ENCODE measurements at regions not wholly inside any gene's neighbourhood (a gene's known extent, or its start where the extent isn't known, plus 50 kb on each side); places are given as distances from the start of the nearest gene placed in this dataset.

DNA sequence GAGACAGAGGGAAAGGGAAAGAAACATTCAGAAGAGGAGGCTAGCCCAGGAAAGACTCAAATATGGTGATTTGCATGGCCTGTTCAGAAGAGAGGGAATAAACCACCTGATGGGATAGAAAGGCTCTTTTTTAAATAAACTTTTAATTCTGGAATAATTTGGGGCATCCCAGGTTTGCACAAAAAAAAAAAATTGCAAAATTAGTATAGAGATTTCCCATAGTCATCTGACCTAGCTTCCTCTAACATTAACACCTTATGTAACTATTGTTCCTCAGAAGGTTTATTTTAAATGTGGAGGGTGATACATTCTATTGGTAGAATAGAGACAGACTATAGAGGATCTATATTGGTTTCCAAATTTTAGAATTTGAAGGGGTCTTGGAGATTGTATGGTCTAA, 330.4 kb upstream of the SLC14A2 start:
- no peak for DNase-seq (ENCODE audit: low read depth)
- H3K4me3 ChIP-seq (ENCODE audit: control insufficient read depth, low read depth, low read length): no peak overlapping the region
- TF ChIP-seq, protein P1, sequence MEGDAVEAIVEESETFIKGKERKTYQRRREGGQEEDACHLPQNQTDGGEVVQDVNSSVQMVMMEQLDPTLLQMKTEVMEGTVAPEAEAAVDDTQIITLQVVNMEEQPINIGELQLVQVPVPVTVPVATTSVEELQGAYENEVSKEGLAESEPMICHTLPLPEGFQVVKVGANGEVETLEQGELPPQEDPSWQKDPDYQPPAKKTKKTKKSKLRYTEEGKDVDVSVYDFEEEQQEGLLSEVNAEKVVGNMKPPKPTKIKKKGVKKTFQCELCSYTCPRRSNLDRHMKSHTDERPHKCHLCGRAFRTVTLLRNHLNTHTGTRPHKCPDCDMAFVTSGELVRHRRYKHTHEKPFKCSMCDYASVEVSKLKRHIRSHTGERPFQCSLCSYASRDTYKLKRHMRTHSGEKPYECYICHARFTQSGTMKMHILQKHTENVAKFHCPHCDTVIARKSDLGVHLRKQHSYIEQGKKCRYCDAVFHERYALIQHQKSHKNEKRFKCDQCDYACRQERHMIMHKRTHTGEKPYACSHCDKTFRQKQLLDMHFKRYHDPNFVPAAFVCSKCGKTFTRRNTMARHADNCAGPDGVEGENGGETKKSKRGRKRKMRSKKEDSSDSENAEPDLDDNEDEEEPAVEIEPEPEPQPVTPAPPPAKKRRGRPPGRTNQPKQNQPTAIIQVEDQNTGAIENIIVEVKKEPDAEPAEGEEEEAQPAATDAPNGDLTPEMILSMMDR (conservative IDR thresholded peaks at IDR 0.05; ENCODE audit: control insufficient read depth, insufficient read depth, low read depth, low read length): no peak

DNA sequence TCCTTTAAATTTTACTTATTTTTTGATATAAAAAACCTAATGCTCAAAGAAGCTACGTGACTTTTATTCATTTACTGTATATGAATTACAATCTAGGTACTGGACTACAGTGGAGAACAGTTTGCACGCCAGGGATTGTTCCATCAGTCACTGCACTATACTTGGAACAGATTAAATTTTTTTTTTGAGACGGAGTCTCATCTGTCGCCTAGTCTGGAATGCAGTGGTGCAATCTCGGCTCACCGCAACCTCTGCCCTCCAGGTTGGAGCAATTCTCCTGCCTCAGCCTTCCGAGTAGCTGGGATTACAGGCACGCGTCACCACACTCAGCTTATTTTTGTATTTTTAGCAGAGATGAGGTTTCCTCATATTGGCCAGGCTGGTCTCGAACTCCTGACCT, 330.0 kb upstream of the SLC14A2 start:
- TF ChIP-seq, protein P1 (conservative IDR thresholded peaks at IDR 0.05; ENCODE audit: control insufficient read depth, insufficient read depth, low read depth, low read length): no peak

DNA sequence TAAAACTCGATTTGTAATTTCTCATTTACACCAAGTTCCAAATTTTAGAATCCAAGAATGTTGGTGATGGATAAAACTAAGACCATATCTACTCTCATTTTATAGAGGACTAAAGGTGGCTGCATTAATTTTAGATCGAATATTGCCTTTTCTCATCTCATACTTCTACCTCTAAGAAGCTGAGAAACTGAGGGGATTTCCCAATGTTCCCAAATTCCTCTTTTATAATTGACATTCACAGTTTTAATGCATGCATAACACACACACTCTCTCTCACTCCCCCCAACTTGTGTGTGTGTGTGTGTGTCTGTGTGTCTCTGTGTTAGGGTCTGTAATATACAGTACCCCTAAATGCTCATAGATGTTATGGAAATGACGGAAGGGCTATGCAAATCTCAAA, 328.8 kb upstream of the SLC14A2 start:
- TF ChIP-seq, protein P1 (conservative IDR thresholded peaks at IDR 0.05; ENCODE audit: control insufficient read depth, insufficient read depth, low read depth, low read length): no peak
- no peak overlapping the region for H3K4me3 ChIP-seq (ENCODE audit: control insufficient read depth, low read depth, low read length)
- no peak for DNase-seq (ENCODE audit: low read depth)

More for the DNA sequence above, 330.0 kb upstream of the SLC14A2 start:
- DNase-seq (ENCODE audit: low read depth): no peak
- no peak overlapping the region for H3K4me3 ChIP-seq (ENCODE audit: control insufficient read depth, low read depth, low read length)

DNA sequence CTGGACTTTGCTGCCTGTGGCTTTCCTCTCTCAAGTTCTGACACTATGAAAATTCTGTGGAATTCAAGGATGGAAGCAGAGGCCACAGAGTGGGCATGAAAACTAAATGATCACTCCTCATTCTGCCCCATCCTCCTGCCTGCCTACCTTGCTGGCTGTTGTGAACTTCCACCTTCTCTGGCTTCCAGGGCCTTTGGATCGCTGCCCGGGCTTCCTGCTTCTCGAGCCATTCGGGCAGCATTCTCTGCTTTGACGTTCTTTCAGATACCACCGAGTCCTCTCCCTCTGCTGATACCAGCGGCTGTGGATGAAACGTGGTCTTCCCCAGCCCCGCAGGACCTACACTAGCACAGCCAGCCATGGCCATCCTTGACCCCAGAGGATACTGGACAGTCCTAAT, 327.7 kb upstream of the SLC14A2 start:
- TF ChIP-seq, protein P1 (conservative IDR thresholded peaks at IDR 0.05; ENCODE audit: control insufficient read depth, insufficient read depth, low read depth, low read length): no peak
- DNase-seq (ENCODE audit: low read depth): no peak

DNA sequence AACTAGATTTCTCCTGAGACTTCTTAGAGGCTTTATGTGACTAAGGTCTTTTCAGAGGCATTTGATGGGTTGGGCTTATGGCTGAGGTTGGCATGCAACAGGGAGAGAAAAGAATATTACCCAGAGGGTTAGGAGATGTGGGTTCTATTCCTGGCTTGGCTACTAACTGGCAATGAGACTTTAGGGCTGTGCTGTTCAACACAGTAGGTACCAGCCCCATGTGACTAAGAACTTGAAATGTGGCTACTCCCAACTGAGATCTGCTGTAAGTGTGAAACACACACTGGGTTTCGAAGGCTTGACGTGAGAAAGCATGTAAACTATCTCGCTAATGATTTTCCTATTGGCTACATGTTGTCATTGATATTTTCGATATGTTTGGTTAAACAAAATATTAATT, 324.9 kb upstream of the SLC14A2 start:
- no peak overlapping the region for H3K4me3 ChIP-seq (ENCODE audit: control insufficient read depth, low read depth, low read length)
- TF ChIP-seq, protein P1 (conservative IDR thresholded peaks at IDR 0.05; ENCODE audit: control insufficient read depth, insufficient read depth, low read depth, low read length): no peak
- no peak for DNase-seq (ENCODE audit: low read depth)

More for the DNA sequence above, 327.7 kb upstream of the SLC14A2 start:
- no peak overlapping the region for H3K4me3 ChIP-seq (ENCODE audit: control insufficient read depth, low read depth, low read length)

DNA sequence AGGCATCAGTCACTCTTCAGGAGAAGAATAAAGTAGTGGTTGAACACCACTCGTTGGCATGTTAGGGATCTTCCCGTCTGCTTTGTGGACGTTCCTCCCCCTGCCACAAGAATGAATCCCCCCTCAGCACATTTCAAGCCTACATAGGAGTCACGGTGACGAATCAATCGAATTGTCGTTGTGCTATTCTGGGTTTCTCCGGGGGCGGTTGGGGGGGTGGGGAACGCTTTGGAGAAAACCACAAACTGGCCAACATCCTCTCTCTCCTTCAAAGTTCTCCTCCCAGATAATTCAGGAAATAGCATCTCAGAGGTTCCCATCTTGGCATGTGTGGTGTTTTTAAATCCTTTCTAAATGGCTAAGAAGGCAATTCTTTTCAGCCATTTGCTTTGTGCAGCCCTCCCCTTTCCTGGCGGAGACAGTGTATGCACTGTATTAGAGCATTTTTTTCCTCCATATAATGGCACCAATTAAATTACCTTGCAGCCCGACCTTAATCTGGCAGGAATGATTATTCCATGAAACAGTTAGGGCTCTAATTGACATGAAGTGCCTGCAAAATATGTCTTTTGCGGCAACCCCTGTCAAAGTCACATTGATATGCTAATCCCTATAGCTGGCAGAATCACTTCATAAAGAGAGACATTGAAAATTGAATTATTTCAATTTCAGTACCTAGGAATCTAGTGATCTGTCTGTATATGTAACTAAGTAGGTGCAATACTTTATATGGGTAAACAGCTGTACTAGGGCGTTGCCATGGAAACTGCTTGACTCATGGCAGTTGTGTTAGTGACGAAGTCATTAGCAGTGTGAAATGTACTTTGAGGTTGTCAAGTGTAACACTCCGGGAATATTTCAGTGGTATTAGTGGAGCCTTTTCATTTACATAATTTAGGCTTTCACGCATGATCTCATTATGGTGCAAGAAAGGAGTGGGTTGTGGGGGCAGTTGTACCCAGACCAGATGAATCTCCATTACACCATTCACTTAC, 323.4 kb upstream of the SLC14A2 start:
- peak; percentile 68 for DNase-seq (ENCODE audit: low read depth)

More for the DNA sequence above, 323.4 kb upstream of the SLC14A2 start:
- TF ChIP-seq, protein P1 (conservative IDR thresholded peaks at IDR 0.05; ENCODE audit: control insufficient read depth, insufficient read depth, low read depth, low read length): no peak
- H3K4me3 ChIP-seq (ENCODE audit: control insufficient read depth, low read depth, low read length): no peak overlapping the region
